Loucy (cell line): ENCODE measurements at regions not wholly inside any gene's neighbourhood (a gene's known extent, or its start where the extent isn't known, plus 50 kb on each side); places are given as distances from the start of the nearest gene placed in this dataset.

ENCODE experiments used
- H2AFZ ChIP-seq: fragments of 200-600 bp; sonication (generic); 2 replicates; pipeline ENCODE4 v1.6.0; 2016; ENCODE audit warnings: antibody characterized with exemption, mild to moderate bottlenecking, low read length, moderate library complexity
- H3F3A ChIP-seq: fragments of 200-600 bp; 2 replicates; pipeline ENCODE4 v1.6.0; 2016; ENCODE audit warnings: antibody characterized with exemption, low read depth, mild to moderate bottlenecking
- H3K27me3 ChIP-seq: fragments of 200-600 bp; sonication (generic); 2 replicates; pipeline ENCODE4 v1.6.1; 2014; ENCODE audit warnings: low read length, mild to moderate bottlenecking; ENCODE audit not compliant: insufficient read depth, poor library complexity, severe bottlenecking
- H3K36me3 ChIP-seq: fragments of 200-600 bp; sonication (generic); 2 replicates; pipeline ENCODE4 v1.6.1; 2016; ENCODE audit warnings: low read length; ENCODE audit not compliant: insufficient read depth
- H3K4me1 ChIP-seq: fragments of 200-600 bp; sonication (generic); 2 replicates; pipeline ENCODE4 v1.5.1; 2014; ENCODE audit warnings: low read length, mild to moderate bottlenecking; ENCODE audit not compliant: insufficient read depth, poor library complexity, severe bottlenecking
- H3K4me2 ChIP-seq: fragments of 200-600 bp; sonication (generic); 2 replicates; pipeline ENCODE4 v1.6.0; 2014; ENCODE audit warnings: antibody characterized with exemption, low read length, low read depth, mild to moderate bottlenecking; ENCODE audit not compliant: poor library complexity, severe bottlenecking
- H3K4me3 ChIP-seq: fragments of 200-600 bp; sonication (generic); 2 replicates; pipeline ENCODE4 v1.5.1; 2014; ENCODE audit warnings: low read length, mild to moderate bottlenecking, mixed read lengths; ENCODE audit not compliant: poor library complexity, severe bottlenecking
- H3K79me2 ChIP-seq: fragments of 200-600 bp; sonication (generic); 2 replicates; pipeline ENCODE4 v1.6.1; 2014; ENCODE audit warnings: low read length; ENCODE audit not compliant: insufficient read depth
- H3K9ac ChIP-seq: fragments of 200-600 bp; sonication (generic); 2 replicates; pipeline ENCODE4 v1.6.0; 2014; ENCODE audit warnings: mild to moderate bottlenecking, low read depth, low read length, moderate library complexity; ENCODE audit not compliant: poor library complexity, severe bottlenecking
- H3K9me2 ChIP-seq: fragments of 200-600 bp; sonication (generic); replicated peaks from 2 replicates; pipeline ENCODE4 v1.6.1; 2016; ENCODE audit warnings: low read depth, low read length, mixed read lengths
- H3K9me3 ChIP-seq: fragments of 200-600 bp; sonication (generic); 2 replicates; pipeline ENCODE4 v1.6.1; 2014; ENCODE audit warnings: mild to moderate bottlenecking, antibody characterized with exemption, low read length, low read depth; ENCODE audit not compliant: insufficient read depth
- H4K20me1 ChIP-seq: fragments of 200-600 bp; sonication (generic); 2 replicates; pipeline ENCODE4 v1.6.0; 2014; ENCODE audit warnings: antibody characterized with exemption, low read length, mild to moderate bottlenecking; ENCODE audit not compliant: insufficient read depth, poor library complexity, severe bottlenecking
- EZH2phosphoT487 ChIP-seq: fragments of 200-600 bp; IDR thresholded peaks from 2 replicates; pipeline ENCODE4 v1.6.1; 2018; ENCODE audit warnings: antibody characterized with exemption, mild to moderate bottlenecking, moderate library complexity, borderline replicate concordance
- TF ChIP-seq, protein P1 (sequence below): fragments of 200-600 bp; sonication (generic); conservative IDR thresholded peaks from 2 replicates; pipeline ENCODE4 v1.5.1; 2014; ENCODE audit warnings: mild to moderate bottlenecking, antibody characterized with exemption, low read length

DNA sequence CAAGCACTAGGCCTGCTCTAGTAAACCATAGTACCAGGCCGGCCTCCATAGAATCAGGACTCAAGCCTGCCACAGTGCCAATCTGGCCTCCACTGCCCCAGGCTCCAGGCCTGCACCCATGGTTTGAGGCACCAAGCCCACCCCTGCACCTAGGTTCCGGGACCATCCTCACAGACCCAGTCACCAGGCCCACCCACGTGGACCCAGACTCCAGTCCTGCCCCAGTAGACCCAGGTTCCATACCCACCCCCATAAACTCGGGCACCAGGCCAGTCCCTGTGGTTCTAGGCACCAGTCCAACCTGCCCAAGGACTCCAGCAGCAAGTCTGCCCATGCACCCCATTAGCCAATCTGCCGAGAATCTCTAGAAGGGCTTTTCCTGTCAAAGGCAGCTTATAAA lies 501.8 kb upstream of the TMPO start:
- no peaks in the 10 kb centered on the region for H3F3A ChIP-seq
- H3K36me3 ChIP-seq, result no peaks in the 10 kb centered on the region
- no peak overlapping the region for H2AFZ ChIP-seq
- H3K9me2 ChIP-seq, result no peaks in the 10 kb centered on the region; the same call in 1 of the 2 replicates
- no peaks in the 10 kb centered on the region for H3K27me3 ChIP-seq
- TF ChIP-seq, protein P1, sequence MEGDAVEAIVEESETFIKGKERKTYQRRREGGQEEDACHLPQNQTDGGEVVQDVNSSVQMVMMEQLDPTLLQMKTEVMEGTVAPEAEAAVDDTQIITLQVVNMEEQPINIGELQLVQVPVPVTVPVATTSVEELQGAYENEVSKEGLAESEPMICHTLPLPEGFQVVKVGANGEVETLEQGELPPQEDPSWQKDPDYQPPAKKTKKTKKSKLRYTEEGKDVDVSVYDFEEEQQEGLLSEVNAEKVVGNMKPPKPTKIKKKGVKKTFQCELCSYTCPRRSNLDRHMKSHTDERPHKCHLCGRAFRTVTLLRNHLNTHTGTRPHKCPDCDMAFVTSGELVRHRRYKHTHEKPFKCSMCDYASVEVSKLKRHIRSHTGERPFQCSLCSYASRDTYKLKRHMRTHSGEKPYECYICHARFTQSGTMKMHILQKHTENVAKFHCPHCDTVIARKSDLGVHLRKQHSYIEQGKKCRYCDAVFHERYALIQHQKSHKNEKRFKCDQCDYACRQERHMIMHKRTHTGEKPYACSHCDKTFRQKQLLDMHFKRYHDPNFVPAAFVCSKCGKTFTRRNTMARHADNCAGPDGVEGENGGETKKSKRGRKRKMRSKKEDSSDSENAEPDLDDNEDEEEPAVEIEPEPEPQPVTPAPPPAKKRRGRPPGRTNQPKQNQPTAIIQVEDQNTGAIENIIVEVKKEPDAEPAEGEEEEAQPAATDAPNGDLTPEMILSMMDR, result no peak
- TF ChIP-seq EZH2phosphoT487, result no peak
- no peak overlapping the region for H3K4me3 ChIP-seq
- no peak overlapping the region for H3K9ac ChIP-seq
- H3K4me2 ChIP-seq, result no peak overlapping the region
- no peaks in the 10 kb centered on the region for H4K20me1 ChIP-seq
- no peaks in the 10 kb centered on the region for H3K9me3 ChIP-seq
- no peaks in the 10 kb centered on the region for H3K79me2 ChIP-seq
- no peaks in the 10 kb centered on the region for H3K4me1 ChIP-seq

DNA sequence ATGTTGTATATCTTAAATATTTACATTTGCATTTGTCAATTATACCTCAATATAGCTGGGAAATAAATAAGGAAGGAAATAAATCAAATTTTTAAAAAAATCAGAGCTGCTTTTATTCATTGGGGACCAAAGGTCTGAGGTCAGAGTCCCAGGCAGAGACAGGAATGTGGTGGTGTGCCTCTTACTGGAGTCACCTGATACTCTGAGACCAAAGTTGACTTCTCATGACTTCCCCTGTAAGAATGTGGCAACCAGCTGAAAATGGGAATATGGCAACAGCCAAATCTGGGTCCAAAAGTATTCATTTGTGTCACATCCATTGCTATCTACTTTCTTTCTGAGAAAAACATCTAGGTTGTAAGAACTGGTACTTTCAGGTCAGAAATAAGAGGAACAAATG lies 496.6 kb upstream of the TMPO start:
- no peaks in the 10 kb centered on the region for H3F3A ChIP-seq
- no peak overlapping the region for H2AFZ ChIP-seq
- H3K27me3 ChIP-seq, result no peaks in the 10 kb centered on the region
- no peak overlapping the region for H3K4me2 ChIP-seq
- no peak overlapping the region for H3K4me3 ChIP-seq
- TF ChIP-seq, protein P1, result no peak
- no peak for TF ChIP-seq EZH2phosphoT487
- no peaks in the 10 kb centered on the region for H3K79me2 ChIP-seq
- H3K9ac ChIP-seq, result no peak overlapping the region
- no peaks in the 10 kb centered on the region for H3K9me2 ChIP-seq
- H3K4me1 ChIP-seq, result no peaks in the 10 kb centered on the region
- no peaks in the 10 kb centered on the region for H3K36me3 ChIP-seq
- H3K9me3 ChIP-seq, result no peaks in the 10 kb centered on the region
- H4K20me1 ChIP-seq, result no peaks in the 10 kb centered on the region

DNA sequence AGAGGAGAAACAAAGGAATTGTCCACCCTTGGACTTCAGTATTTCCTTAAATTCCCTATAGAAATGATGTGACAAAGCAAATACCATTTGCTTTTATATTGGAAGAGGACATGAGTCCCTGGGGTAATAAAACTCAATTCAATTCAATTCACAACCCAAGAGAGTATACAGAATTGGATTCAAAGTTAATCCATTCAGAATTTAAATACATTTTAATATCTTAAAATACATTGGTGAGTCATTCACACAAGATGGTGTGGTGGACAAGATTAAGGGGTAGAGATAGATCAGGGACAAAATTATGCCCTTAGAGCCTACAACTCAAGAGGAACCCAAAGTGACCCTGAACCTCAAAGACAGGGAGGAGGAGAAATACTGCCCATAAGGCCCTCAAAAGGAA lies 495.0 kb upstream of the TMPO start:
- no peak overlapping the region for H3K9ac ChIP-seq
- no peaks in the 10 kb centered on the region for H3K79me2 ChIP-seq
- no peaks in the 10 kb centered on the region for H3K9me3 ChIP-seq
- H3F3A ChIP-seq, result no peaks in the 10 kb centered on the region
- TF ChIP-seq, protein P1, result no peak
- TF ChIP-seq EZH2phosphoT487, result no peak
- no peak overlapping the region for H3K4me2 ChIP-seq
- H2AFZ ChIP-seq, result no peak overlapping the region
- no peaks in the 10 kb centered on the region for H4K20me1 ChIP-seq
- H3K4me1 ChIP-seq, result no peaks in the 10 kb centered on the region
- H3K9me2 ChIP-seq, result no peaks in the 10 kb centered on the region
- H3K4me3 ChIP-seq, result no peak overlapping the region
- no peaks in the 10 kb centered on the region for H3K36me3 ChIP-seq
- no peaks in the 10 kb centered on the region for H3K27me3 ChIP-seq
